Endothelial cell of umbilical vein (primary cell): ENCODE measurements at regions not wholly inside any gene's neighbourhood (a gene's known extent, or its start where the extent isn't known, plus 50 kb on each side); places are given as distances from the start of the nearest gene placed in this dataset.

Experiments used
- BruUV-seq: library from RNA; stranded (reverse); fragments of 400-500 nt; replicated peaks from 2 replicates; lab custom pipeline; 2021; lab: Mats Ljungman, UMichigan
- CTCF ChIA-PET: fragments of 300-600, 350-600 bp; sonication (Branson Sonifier 250); formaldehyde crosslinking; loops from one replicate; lab custom pipeline; 2021; ENCODE audit warnings: antibody characterized with exemption, inconsistent platforms; lab: Charles Lee
- POLR2A ChIA-PET: fragments of 300-600, 350-600 bp; sonication (Branson Sonifier 250); formaldehyde crosslinking; loops from one replicate; lab custom pipeline; 2021; ENCODE audit warnings: antibody characterized with exemption, inconsistent platforms; lab: Charles Lee
- DNase-seq: peaks from one replicate; pipeline ENCODE4 v3.0.0-alpha.2; 2011; ENCODE audit warnings: low read depth, low spot score
- FAIRE-seq: peaks from 2 replicates; lab custom pipeline; 2011; peaks lifted over from hg19 to GRCh38; lab: Jason Lieb, UNC
- H2AFZ ChIP-seq: 2 replicates; pipeline ENCODE4 v1.6.0; 2012; ENCODE audit warnings: low read depth, low read length, control low read depth, inconsistent platforms
- H3K27ac ChIP-seq: 2 replicates; pipeline ENCODE4 v1.5.1; 2011; ENCODE audit warnings: low read depth, mild to moderate bottlenecking, control low read depth, low read length, moderate library complexity; ENCODE audit not compliant: insufficient read depth
- H3K27me3 ChIP-seq, 2 experiments: 2 replicates each; pipeline versions ENCODE4 v1.6.0 to v1.6.1; 2011; ENCODE audit warnings: low read length in 2 of 2, mixed read lengths in 1 of 2; ENCODE audit not compliant: control insufficient read depth in 2 of 2, insufficient read depth in 2 of 2
- H3K36me3 ChIP-seq, 2 experiments: 2 replicates in 1 of 2; 3 replicates in 1 of 2; pipeline ENCODE4 v1.5.1; 2011; ENCODE audit warnings: low read length in 2 of 2, mild to moderate bottlenecking in 1 of 2, moderate library complexity in 1 of 2; ENCODE audit not compliant: control insufficient read depth in 2 of 2, insufficient read depth in 2 of 2; ENCODE audit errors: extremely low read depth in 1 of 2
- H3K4me1 ChIP-seq: 3 replicates; pipeline ENCODE4 v1.5.1; 2011; ENCODE audit warnings: mild to moderate bottlenecking, low read length; ENCODE audit not compliant: control insufficient read depth, insufficient read depth; ENCODE audit errors: extremely low read depth
- H3K4me2 ChIP-seq: 2 replicates; pipeline ENCODE4 v1.6.1; 2011; ENCODE audit warnings: low read length, control low read depth, mixed read lengths; ENCODE audit not compliant: insufficient read depth
- H3K4me3 ChIP-seq, 3 experiments: fragments of 200-600 bp in 1 of 3; sonication (generic), shearing (Covaris generic) in 1 of 3; replicated peaks in 1 of 3; 2 replicates each; pipeline ENCODE4 v1.5.1; 2011 to 2016; ENCODE audit warnings: control low read depth in 3 of 3, low read length in 3 of 3, mild to moderate bottlenecking in 2 of 3, inconsistent platforms in 1 of 3, low read depth in 1 of 3, moderate library complexity in 1 of 3; ENCODE audit not compliant: insufficient read depth in 1 of 3
- H3K79me2 ChIP-seq: 2 replicates; pipeline ENCODE4 v1.6.0; 2012; ENCODE audit warnings: low read length, inconsistent platforms; ENCODE audit not compliant: control insufficient read depth, insufficient read depth
- H3K9ac ChIP-seq: replicated peaks from 2 replicates; pipeline ENCODE3; 2011; ENCODE audit warnings: low read length, control low read depth; ENCODE audit not compliant: insufficient read depth; ENCODE audit errors: extremely low read depth
- H3K9me1 ChIP-seq: replicated peaks from 3 replicates; pipeline ENCODE4 v1.6.0; 2011; ENCODE audit warnings: mild to moderate bottlenecking, low read length; ENCODE audit not compliant: control insufficient read depth, insufficient read depth; ENCODE audit errors: extremely low read depth
- H3K9me3 ChIP-seq: replicated peaks from 2 replicates; pipeline ENCODE4 v1.5.1; 2012; ENCODE audit warnings: low read length, inconsistent platforms; ENCODE audit not compliant: control insufficient read depth, insufficient read depth
- H4K20me1 ChIP-seq: replicated peaks from 2 replicates; pipeline ENCODE3; 2011; ENCODE audit warnings: mild to moderate bottlenecking, low read length; ENCODE audit not compliant: control insufficient read depth, insufficient read depth; ENCODE audit errors: extremely low read depth
- EZH2 ChIP-seq: IDR thresholded peaks from 2 replicates; pipeline ENCODE4 v1.6.1; 2012; ENCODE audit warnings: borderline replicate concordance, low read depth, mild to moderate bottlenecking, moderate library complexity, low read length, inconsistent platforms; ENCODE audit not compliant: severe bottlenecking
- MYC ChIP-seq: IDR thresholded peaks from one replicate; pipeline ENCODE4 v1.6.1; 2011; ENCODE audit warnings: mild to moderate bottlenecking, low read depth, low read length
- POLR2A ChIP-seq: IDR thresholded peaks from 2 replicates; pipeline ENCODE4 v1.6.1; 2012; ENCODE audit warnings: low read depth, mild to moderate bottlenecking, control low read depth, low read length
- dilution Hi-C: fragments of 300-500 bp; cut with MboI; formaldehyde crosslinking; loops from one replicate; pipeline ENCODE4 v1.15.0; 2019; ENCODE audit warnings: low sequenced_read_pairs; ENCODE audit not compliant: extremely low pct_ligation_motif_present
- intact Hi-C: fragments of 100-400 bp; cut with micrococcal nuclease; formaldehyde crosslinking; loops from one replicate; pipeline ENCODE4 v1.10.0; 2022
- TF ChIP-seq, protein P1 (sequence below), 2 donors: IDR thresholded peaks; 1 replicate in 1 of 2; 2 replicates in 1 of 2; pipeline ENCODE4 v1.5.1; 2011; ENCODE audit warnings: low read length in 2 of 2, mild to moderate bottlenecking in 2 of 2, moderate library complexity in 2 of 2, control low read depth in 1 of 2, inconsistent platforms in 1 of 2, low read depth in 1 of 2; ENCODE audit not compliant: insufficient read depth in 1 of 2; ENCODE audit errors: extremely low read depth in 1 of 2
- TF ChIP-seq, protein P2 (sequence below): IDR thresholded peaks from 2 replicates; pipeline ENCODE4 v1.6.1; 2011; ENCODE audit not compliant: insufficient read depth, insufficient read length

DNA sequence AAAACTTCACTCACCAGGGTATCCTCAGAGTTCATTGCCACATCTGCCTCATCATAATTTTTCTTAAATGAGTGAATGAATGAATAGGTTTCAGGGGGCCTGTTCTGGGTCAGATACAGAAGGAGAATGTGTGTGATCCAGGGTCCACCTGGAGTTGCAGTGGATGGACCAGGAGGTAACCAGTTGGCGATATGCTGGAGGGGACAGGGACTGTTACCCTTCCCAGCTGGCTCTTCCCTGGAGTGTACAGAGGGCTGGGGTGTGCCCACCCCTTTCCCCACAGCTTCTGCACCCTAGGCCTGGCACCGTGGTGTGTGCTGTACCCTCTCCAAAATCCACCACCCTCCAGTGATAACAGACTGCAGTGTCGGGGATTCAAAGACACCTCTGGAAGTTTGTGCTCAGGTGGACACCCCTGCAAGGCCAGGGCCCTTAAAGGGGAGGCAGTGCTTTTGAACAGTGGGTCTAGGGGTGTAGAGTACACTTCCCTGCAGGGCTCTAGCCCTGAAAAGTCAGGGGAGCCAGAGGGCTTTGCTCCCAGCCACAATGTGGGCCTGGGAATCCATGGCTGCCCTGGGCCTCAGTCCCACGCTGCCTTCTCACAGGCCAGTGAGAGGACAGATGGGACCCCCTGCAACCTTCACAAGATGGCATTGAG, 134.4 kb upstream of the UNC5B start:
- no peak for FAIRE-seq
- Histone ChIP-seq H3K4me1 (no peaks in the 10 kb centered on the region), H4K20me1 (no peaks in the 10 kb centered on the region), H3K36me3 (no peaks in the 10 kb centered on the region), H3K4me3 (no peak overlapping the region), H2AFZ (no peak overlapping the region), H3K9me1 (no peaks in the 10 kb centered on the region), H3K79me2 (no peaks in the 10 kb centered on the region), H3K27ac (no peak overlapping the region), H3K4me2 (no peak overlapping the region), H3K9ac (no peak overlapping the region), H3K9me3 (no peaks in the 10 kb centered on the region), H3K27me3 (peaks cover 2 to 4% of the 10 kb centered on the region in 2 experiments)
- no peak for DNase-seq
- ChIA-PET POLR2A (no interaction called here), CTCF (interaction anchor here (1.1 kb wide), 1 partner anchor 10 kb away, joined by 3 read pairs; no protein-coding TSS in a partner anchor)
- intact Hi-C loops = no loop called here
- no TSS peak for BruUV-seq
- TF ChIP-seq, protein P1, sequence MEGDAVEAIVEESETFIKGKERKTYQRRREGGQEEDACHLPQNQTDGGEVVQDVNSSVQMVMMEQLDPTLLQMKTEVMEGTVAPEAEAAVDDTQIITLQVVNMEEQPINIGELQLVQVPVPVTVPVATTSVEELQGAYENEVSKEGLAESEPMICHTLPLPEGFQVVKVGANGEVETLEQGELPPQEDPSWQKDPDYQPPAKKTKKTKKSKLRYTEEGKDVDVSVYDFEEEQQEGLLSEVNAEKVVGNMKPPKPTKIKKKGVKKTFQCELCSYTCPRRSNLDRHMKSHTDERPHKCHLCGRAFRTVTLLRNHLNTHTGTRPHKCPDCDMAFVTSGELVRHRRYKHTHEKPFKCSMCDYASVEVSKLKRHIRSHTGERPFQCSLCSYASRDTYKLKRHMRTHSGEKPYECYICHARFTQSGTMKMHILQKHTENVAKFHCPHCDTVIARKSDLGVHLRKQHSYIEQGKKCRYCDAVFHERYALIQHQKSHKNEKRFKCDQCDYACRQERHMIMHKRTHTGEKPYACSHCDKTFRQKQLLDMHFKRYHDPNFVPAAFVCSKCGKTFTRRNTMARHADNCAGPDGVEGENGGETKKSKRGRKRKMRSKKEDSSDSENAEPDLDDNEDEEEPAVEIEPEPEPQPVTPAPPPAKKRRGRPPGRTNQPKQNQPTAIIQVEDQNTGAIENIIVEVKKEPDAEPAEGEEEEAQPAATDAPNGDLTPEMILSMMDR (IDR thresholded peaks at IDR 0.05; ENCODE audit: extremely low read depth in 1 of 2, insufficient read depth in 1 of 2, low read depth in 1 of 2, low read length in 2 of 2) = no peak
- TF ChIP-seq EZH2 (no peak), POLR2A (no peak), MYC (no peak)
- TF ChIP-seq, protein P2, sequence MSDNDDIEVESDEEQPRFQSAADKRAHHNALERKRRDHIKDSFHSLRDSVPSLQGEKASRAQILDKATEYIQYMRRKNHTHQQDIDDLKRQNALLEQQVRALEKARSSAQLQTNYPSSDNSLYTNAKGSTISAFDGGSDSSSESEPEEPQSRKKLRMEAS = no peak
- dilution Hi-C loops = no loop called here
